ENCODE measurements at regions not wholly inside any gene's neighbourhood (a gene's known extent, or its start where the extent isn't known, plus 50 kb on each side); places are given as distances from the start of the nearest gene placed in this dataset.

- Histone ChIP-seq H3K4me3 (ENCODE audit: control insufficient read depth in 1 of 7, extremely low read depth in 1 of 7, insufficient read depth in 4 of 7, low read depth in 2 of 7, low read length in 6 of 7) (no peak overlapping the region), H3K27me3 (replicated peaks in 2 of 5; ENCODE audit: control insufficient read depth in 4 of 5, insufficient read depth in 5 of 5, low read length in 4 of 5) (peaks cover 0 to 19% (median 6%) of the 10 kb centered on the region in 5 experiments), H3K9me3 (ENCODE audit: control extremely low read depth in 1 of 5, control insufficient read depth in 4 of 5, insufficient read depth in 2 of 5, low read depth in 1 of 5, low read length in 4 of 5) (no peaks in the 10 kb centered on the region), H3K36me3 (ENCODE audit: control insufficient read depth in 4 of 4, insufficient read depth in 4 of 4, low read length in 3 of 4) (no peaks in the 10 kb centered on the region), H3K27ac (ENCODE audit: insufficient read depth in 1 of 2, low read depth in 1 of 2, low read length in 2 of 2, poor library complexity in 1 of 2, severe bottlenecking in 2 of 2) (no peak overlapping the region), H3K4me1 (ENCODE audit: control extremely low read depth in 1 of 4, control insufficient read depth in 4 of 4, insufficient read depth in 4 of 4, low read length in 3 of 4) (no peaks in the 10 kb centered on the region)
- ChIA-PET CTCF (interaction anchor here (0.7 kb wide), 1 partner anchor 726 kb away, joined by 3 read pairs; no protein-coding TSS in a partner anchor), POLR2A (no interaction called here)
- no peak for DNase-seq
Measured at GRCh38 chr12:105423237-105423636, 92.7 kb downstream of the C12orf75 start.

- CTCF ChIA-PET: no interaction called here
- no peaks in the 10 kb centered on the region for H3K4me1 ChIP-seq (ENCODE audit: control extremely low read depth in 1 of 4, control insufficient read depth in 4 of 4, insufficient read depth in 4 of 4, low read length in 3 of 4)
- WGBS (ENCODE audit: insufficient coverage): 87% methylated on average over 7 of the region's 7 CpGs
Measured at GRCh38 chr12:105423921-105424320, 93.4 kb downstream of the C12orf75 start.

DNA sequence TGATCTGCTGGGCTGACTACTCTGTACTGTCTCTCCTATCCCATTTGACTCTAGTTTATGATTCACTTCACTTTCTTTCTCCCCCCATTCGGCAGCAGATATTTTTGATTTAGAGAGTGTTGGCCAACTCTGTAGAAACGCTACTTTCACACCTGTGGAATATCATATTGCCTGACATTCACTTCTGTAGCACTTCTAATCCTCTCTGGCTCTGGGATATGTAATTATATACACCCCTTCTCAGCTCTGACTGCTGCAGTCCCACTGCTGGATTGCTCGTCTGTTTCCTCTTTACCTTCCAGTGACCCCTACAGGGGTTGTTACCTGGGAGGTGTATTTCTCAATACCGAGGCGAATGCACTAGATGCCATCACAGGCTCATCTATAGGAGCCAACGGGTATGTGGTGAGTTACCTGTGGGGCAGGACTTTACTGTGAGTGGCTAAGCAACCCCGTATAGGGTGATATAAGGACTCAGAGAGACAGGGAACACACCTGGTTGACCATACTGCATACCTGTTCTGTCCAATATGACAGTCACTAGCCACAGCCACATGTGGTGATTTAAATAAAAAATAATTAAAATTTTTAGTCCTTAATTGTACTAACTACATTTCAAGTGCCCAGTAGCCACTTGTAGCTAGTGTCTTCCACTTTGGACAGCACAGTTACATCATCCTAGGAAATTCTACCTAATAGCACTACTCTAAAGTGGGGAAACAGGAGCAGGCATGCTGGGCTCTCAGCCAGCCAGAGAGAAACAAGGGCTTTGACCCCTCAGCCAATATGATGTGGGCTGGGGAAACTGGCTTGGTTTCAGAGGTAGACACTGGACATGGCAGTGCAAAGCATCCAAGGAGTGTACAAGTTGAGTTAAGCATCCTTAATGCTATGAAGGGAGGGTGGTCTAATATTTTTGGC is 95.0 kb downstream of the C12orf75 start:
- no peaks in the 10 kb centered on the region for H3K36me3 ChIP-seq (ENCODE audit: control insufficient read depth in 4 of 4, insufficient read depth in 4 of 4, low read length in 3 of 4)
- H3K4me1 ChIP-seq (ENCODE audit: control extremely low read depth in 1 of 4, control insufficient read depth in 4 of 4, insufficient read depth in 4 of 4, low read length in 3 of 4): no peaks in the 10 kb centered on the region
- DNase-seq: no peak
- H3K27ac ChIP-seq (ENCODE audit: insufficient read depth in 1 of 2, low read depth in 1 of 2, low read length in 2 of 2, poor library complexity in 1 of 2, severe bottlenecking in 2 of 2): no peak overlapping the region
- no peak overlapping the region for H3K4me3 ChIP-seq (ENCODE audit: control insufficient read depth in 1 of 7, extremely low read depth in 1 of 7, insufficient read depth in 4 of 7, low read depth in 2 of 7, low read length in 6 of 7)
- 94% methylated on average over 5 of the region's 7 CpGs for WGBS (ENCODE audit: insufficient coverage)
- no peaks in the 10 kb centered on the region for H3K9me3 ChIP-seq (ENCODE audit: control extremely low read depth in 1 of 5, control insufficient read depth in 4 of 5, insufficient read depth in 2 of 5, low read depth in 1 of 5, low read length in 4 of 5)
- ChIA-PET CTCF (no interaction called here), POLR2A (no interaction called here)
- peaks cover 0 to 16% (median 6%) of the 10 kb centered on the region in 5 experiments for H3K27me3 ChIP-seq (replicated peaks in 2 of 5; ENCODE audit: control insufficient read depth in 4 of 5, insufficient read depth in 5 of 5, low read length in 4 of 5)

More at GRCh38 chr12:105423921-105424320, 93.4 kb downstream of the C12orf75 start:
- H3K36me3 ChIP-seq (ENCODE audit: control insufficient read depth in 4 of 4, insufficient read depth in 4 of 4, low read length in 3 of 4): no peaks in the 10 kb centered on the region
- H3K27ac ChIP-seq (ENCODE audit: insufficient read depth in 1 of 2, low read depth in 1 of 2, low read length in 2 of 2, poor library complexity in 1 of 2, severe bottlenecking in 2 of 2): no peak overlapping the region
- H3K4me3 ChIP-seq (ENCODE audit: control insufficient read depth in 1 of 7, extremely low read depth in 1 of 7, insufficient read depth in 4 of 7, low read depth in 2 of 7, low read length in 6 of 7): no peak overlapping the region
- no peak for DNase-seq
- no peaks in the 10 kb centered on the region for H3K9me3 ChIP-seq (ENCODE audit: control extremely low read depth in 1 of 5, control insufficient read depth in 4 of 5, insufficient read depth in 2 of 5, low read depth in 1 of 5, low read length in 4 of 5)
- POLR2A ChIA-PET: no interaction called here
- peaks cover 0 to 15% (median 6%) of the 10 kb centered on the region in 5 experiments for H3K27me3 ChIP-seq (replicated peaks in 2 of 5; ENCODE audit: control insufficient read depth in 4 of 5, insufficient read depth in 5 of 5, low read length in 4 of 5)

DNA sequence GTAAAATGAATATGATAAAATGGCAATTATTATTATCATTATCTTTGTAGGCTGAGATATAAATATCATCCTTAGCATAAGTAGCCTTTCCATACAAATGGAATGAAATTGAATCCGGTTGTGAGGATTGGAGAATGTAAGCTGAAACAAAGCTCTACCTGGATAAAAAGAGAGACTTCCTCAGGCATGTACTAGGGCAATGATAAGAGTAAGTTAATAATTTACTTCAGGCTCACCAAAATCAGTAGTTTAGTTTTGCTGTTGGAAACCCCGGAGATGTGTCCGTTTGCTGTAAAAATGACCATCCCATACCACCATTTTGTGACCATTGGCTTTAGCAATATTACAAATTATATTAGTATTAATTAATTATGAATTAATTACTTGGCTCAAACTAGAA is 96.3 kb downstream of the C12orf75 start:
- POLR2A ChIA-PET: interaction anchor here (0.7 kb wide), 1 partner anchor 35 kb away, joined by 3 read pairs; no protein-coding TSS in a partner anchor
- Histone ChIP-seq H3K36me3 (ENCODE audit: control insufficient read depth in 4 of 4, insufficient read depth in 4 of 4, low read length in 3 of 4) (no peaks in the 10 kb centered on the region), H3K27ac (ENCODE audit: insufficient read depth in 1 of 2, low read depth in 1 of 2, low read length in 2 of 2, poor library complexity in 1 of 2, severe bottlenecking in 2 of 2) (no peak overlapping the region), H3K4me1 (ENCODE audit: control extremely low read depth in 1 of 4, control insufficient read depth in 4 of 4, insufficient read depth in 4 of 4, low read length in 3 of 4) (no peaks in the 10 kb centered on the region), H3K9me3 (ENCODE audit: control extremely low read depth in 1 of 5, control insufficient read depth in 4 of 5, insufficient read depth in 2 of 5, low read depth in 1 of 5, low read length in 4 of 5) (no peaks in the 10 kb centered on the region), H3K27me3 (replicated peaks in 2 of 5; ENCODE audit: control insufficient read depth in 4 of 5, insufficient read depth in 5 of 5, low read length in 4 of 5) (peaks cover 0 to 16% (median 6%) of the 10 kb centered on the region in 5 experiments), H3K4me3 (ENCODE audit: control insufficient read depth in 1 of 7, extremely low read depth in 1 of 7, insufficient read depth in 4 of 7, low read depth in 2 of 7, low read length in 6 of 7) (no peak overlapping the region)
- CTCF ChIA-PET: no interaction called here
- DNase-seq: no peak
- no CpG with 5 or more reads among the region's 3 CpGs for WGBS (ENCODE audit: insufficient coverage)

GRCh38 chr12:105427883-105428282 is 97.4 kb downstream of the C12orf75 start:
- no peaks in the 10 kb centered on the region for H3K36me3 ChIP-seq (ENCODE audit: control insufficient read depth in 4 of 4, insufficient read depth in 4 of 4, low read length in 3 of 4)
- H3K27me3 ChIP-seq (replicated peaks in 2 of 5; ENCODE audit: control insufficient read depth in 4 of 5, insufficient read depth in 5 of 5, low read length in 4 of 5): peaks cover 0 to 16% (median 6%) of the 10 kb centered on the region in 5 experiments
- ChIA-PET CTCF (interaction anchor here (0.9 kb wide), 1 partner anchor 855 kb away, joined by 3 read pairs; no protein-coding TSS in a partner anchor), POLR2A (no interaction called here)
- no peak overlapping the region for H3K27ac ChIP-seq (ENCODE audit: insufficient read depth in 1 of 2, low read depth in 1 of 2, low read length in 2 of 2, poor library complexity in 1 of 2, severe bottlenecking in 2 of 2)
- no peaks in the 10 kb centered on the region for H3K9me3 ChIP-seq (ENCODE audit: control extremely low read depth in 1 of 5, control insufficient read depth in 4 of 5, insufficient read depth in 2 of 5, low read depth in 1 of 5, low read length in 4 of 5)
- peak in 2 of 3 donors; percentile 11 to 18 for DNase-seq
- no peaks in the 10 kb centered on the region for H3K4me1 ChIP-seq (ENCODE audit: control extremely low read depth in 1 of 4, control insufficient read depth in 4 of 4, insufficient read depth in 4 of 4, low read length in 3 of 4)
- H3K4me3 ChIP-seq (ENCODE audit: control insufficient read depth in 1 of 7, extremely low read depth in 1 of 7, insufficient read depth in 4 of 7, low read depth in 2 of 7, low read length in 6 of 7): no peak overlapping the region

GRCh38 chr12:105428793-105429395 is 98.4 kb downstream of the C12orf75 start:
- Histone ChIP-seq H3K4me3 (ENCODE audit: control insufficient read depth in 1 of 7, extremely low read depth in 1 of 7, insufficient read depth in 4 of 7, low read depth in 2 of 7, low read length in 6 of 7) (no peak overlapping the region), H3K9me3 (ENCODE audit: control extremely low read depth in 1 of 5, control insufficient read depth in 4 of 5, insufficient read depth in 2 of 5, low read depth in 1 of 5, low read length in 4 of 5) (no peaks in the 10 kb centered on the region), H3K4me1 (ENCODE audit: control extremely low read depth in 1 of 4, control insufficient read depth in 4 of 4, insufficient read depth in 4 of 4, low read length in 3 of 4) (no peaks in the 10 kb centered on the region), H3K36me3 (ENCODE audit: control insufficient read depth in 4 of 4, insufficient read depth in 4 of 4, low read length in 3 of 4) (no peaks in the 10 kb centered on the region), H3K27ac (ENCODE audit: insufficient read depth in 1 of 2, low read depth in 1 of 2, low read length in 2 of 2, poor library complexity in 1 of 2, severe bottlenecking in 2 of 2) (no peak overlapping the region), H3K27me3 (replicated peaks in 2 of 5; ENCODE audit: control insufficient read depth in 4 of 5, insufficient read depth in 5 of 5, low read length in 4 of 5) (peaks cover 0 to 15% (median 6%) of the 10 kb centered on the region in 5 experiments)
- no CpG with 5 or more reads among the region's 1 CpG for WGBS (ENCODE audit: insufficient coverage)
- POLR2A ChIA-PET: no interaction called here
- no peak for DNase-seq
- CTCF ChIA-PET: no interaction called here

GRCh38 chr12:105429511-105429910 is 99.0 kb downstream of the C12orf75 start:
- ChIA-PET POLR2A (no interaction called here), CTCF (interaction anchor here (2.0 kb wide), 1 partner anchor 9 kb away, joined by 6 read pairs; no protein-coding TSS in a partner anchor)
- no peaks in the 10 kb centered on the region for H3K9me3 ChIP-seq (ENCODE audit: control extremely low read depth in 1 of 5, control insufficient read depth in 4 of 5, insufficient read depth in 2 of 5, low read depth in 1 of 5, low read length in 4 of 5)
- DNase-seq: no peak
- no peak overlapping the region for H3K27ac ChIP-seq (ENCODE audit: insufficient read depth in 1 of 2, low read depth in 1 of 2, low read length in 2 of 2, poor library complexity in 1 of 2, severe bottlenecking in 2 of 2)
- peaks cover 0 to 11% (median 6%) of the 10 kb centered on the region in 5 experiments for H3K27me3 ChIP-seq (replicated peaks in 2 of 5; ENCODE audit: control insufficient read depth in 4 of 5, insufficient read depth in 5 of 5, low read length in 4 of 5)
- whole genome bisulfite sequencing (ENCODE audit: insufficient coverage): no CpG with 5 or more reads among the region's 1 CpG
- H3K36me3 ChIP-seq (ENCODE audit: control insufficient read depth in 4 of 4, insufficient read depth in 4 of 4, low read length in 3 of 4): no peaks in the 10 kb centered on the region
- H3K4me1 ChIP-seq (ENCODE audit: control extremely low read depth in 1 of 4, control insufficient read depth in 4 of 4, insufficient read depth in 4 of 4, low read length in 3 of 4): no peaks in the 10 kb centered on the region
- H3K4me3 ChIP-seq (ENCODE audit: control insufficient read depth in 1 of 7, extremely low read depth in 1 of 7, insufficient read depth in 4 of 7, low read depth in 2 of 7, low read length in 6 of 7): no peak overlapping the region
